GM12874 (cell line): ENCODE measurements at regions not wholly inside any gene's neighbourhood (a gene's known extent, or its start where the extent isn't known, plus 50 kb on each side); places are given as distances from the start of the nearest gene placed in this dataset.

Source experiments
- TF ChIP-seq, protein P1 (sequence below): IDR thresholded peaks from 2 replicates; pipeline ENCODE4 v1.5.1; 2011; ENCODE audit warnings: low read depth, mild to moderate bottlenecking, control low read depth, low read length, moderate library complexity; ENCODE audit not compliant: insufficient read depth

GRCh38 chr5:165175041-165175440, 1669.6 kb downstream of the MAT2B start:
- TF ChIP-seq, protein P1, sequence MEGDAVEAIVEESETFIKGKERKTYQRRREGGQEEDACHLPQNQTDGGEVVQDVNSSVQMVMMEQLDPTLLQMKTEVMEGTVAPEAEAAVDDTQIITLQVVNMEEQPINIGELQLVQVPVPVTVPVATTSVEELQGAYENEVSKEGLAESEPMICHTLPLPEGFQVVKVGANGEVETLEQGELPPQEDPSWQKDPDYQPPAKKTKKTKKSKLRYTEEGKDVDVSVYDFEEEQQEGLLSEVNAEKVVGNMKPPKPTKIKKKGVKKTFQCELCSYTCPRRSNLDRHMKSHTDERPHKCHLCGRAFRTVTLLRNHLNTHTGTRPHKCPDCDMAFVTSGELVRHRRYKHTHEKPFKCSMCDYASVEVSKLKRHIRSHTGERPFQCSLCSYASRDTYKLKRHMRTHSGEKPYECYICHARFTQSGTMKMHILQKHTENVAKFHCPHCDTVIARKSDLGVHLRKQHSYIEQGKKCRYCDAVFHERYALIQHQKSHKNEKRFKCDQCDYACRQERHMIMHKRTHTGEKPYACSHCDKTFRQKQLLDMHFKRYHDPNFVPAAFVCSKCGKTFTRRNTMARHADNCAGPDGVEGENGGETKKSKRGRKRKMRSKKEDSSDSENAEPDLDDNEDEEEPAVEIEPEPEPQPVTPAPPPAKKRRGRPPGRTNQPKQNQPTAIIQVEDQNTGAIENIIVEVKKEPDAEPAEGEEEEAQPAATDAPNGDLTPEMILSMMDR: no peak

DNA sequence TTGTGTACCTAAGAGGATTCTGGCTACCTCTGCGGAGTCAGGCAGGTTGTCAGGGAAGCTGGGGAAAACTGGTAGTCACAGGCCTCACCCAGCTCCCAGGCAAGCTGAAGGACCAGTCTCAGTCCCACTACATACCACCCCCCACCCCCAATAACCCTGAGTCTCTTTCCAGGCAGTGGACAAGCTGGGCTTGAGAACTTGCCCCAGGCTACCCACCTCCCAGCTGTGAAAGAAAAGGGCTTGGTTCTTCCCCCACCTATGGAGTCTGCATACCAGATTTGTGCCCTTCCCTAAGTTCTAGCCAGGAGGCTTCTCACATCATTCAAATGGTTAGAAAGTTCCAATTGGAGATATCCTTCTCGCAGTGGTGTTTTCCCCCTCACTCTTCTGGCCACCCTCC, 1678.8 kb downstream of the MAT2B start:
- TF ChIP-seq, protein P1: no peak

- TF ChIP-seq, protein P1: no peak
Observed at GRCh38 chr5:165185716-165186115, 1680.3 kb downstream of the MAT2B start.

DNA sequence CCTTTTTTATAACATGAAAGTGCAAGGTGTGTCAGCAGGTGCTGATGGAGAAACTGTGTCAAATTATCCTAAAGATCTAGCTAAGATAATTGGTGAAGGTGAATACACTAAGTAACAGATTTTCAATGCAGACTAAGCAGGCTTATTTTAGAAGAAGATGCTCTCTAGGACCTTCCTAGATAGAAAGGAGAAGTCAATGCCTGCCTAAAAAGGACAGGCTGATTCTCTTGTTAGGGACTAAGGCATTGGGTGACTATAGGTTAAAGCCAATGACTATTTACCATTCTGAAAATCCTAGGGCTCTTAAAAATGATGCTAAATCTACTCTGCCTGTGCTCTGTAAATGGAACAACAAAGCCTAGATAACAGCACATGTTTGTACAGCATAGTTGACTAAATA, 1682.4 kb downstream of the MAT2B start:
- TF ChIP-seq, protein P1: no peak

GRCh38 chr5:165188556-165189175, 1683.2 kb downstream of the MAT2B start:
- TF ChIP-seq, protein P1: no peak

DNA sequence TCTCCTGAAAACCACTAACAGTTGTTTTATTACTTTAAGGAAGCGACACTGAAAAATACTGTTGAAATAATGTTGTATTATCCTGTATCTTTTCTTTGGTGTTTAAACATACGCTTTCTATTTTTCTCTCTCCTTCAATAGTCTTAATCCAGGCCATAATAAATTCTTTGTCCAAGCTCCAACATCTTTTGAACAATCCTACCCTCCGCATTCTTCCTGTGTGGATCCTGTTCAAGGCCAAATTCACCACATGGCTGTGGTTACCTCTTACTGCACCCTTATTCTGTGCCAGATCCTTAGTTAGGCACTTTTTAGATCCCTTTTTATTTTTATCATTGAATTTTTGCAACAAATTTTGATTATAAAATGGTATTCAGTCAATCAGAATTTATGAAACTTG, 1691.5 kb downstream of the MAT2B start:
- TF ChIP-seq, protein P1: no peak

DNA sequence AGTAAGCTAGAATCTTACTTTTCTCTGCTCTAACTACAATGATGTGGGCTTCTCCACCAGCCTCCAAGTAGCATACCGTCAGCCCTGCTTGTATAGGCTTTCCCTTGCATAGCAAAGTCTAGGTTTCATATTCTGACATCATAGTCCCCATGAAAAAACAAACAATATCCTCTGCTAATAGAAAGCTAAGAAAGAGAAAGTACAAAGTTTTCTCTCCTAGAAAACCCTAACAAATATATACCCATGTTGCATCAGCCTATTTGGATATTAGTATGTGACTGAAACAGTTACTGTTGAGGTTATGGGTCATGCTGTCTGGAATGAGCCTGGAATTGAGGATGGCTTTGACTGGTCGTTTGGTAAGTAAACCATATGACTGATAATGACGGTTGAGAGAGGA, 1696.0 kb downstream of the MAT2B start:
- TF ChIP-seq, protein P1: no peak
